H1 (cell line): ENCODE measurements at regions not wholly inside any gene's neighbourhood (a gene's known extent, or its start where the extent isn't known, plus 50 kb on each side); places are given as distances from the start of the nearest gene placed in this dataset.

ENCODE experiments used
- CTCF ChIA-PET: fragments of 300-600 bp; sonication (Branson Sonifier 250); formaldehyde crosslinking; loops from one replicate; lab custom pipeline; 2021; ENCODE audit not compliant: partially characterized antibody; lab: Charles Lee
- POLR2A ChIA-PET: fragments of 300-600 bp; sonication (Branson Sonifier 250); formaldehyde crosslinking; loops from one replicate; lab custom pipeline; 2021; ENCODE audit warnings: inconsistent platforms; ENCODE audit not compliant: partially characterized antibody; lab: Charles Lee
- DNase-seq, 2 experiments: peaks; one replicate each; pipeline versions ENCODE4 v3.0.0 to v3.0.0-alpha.2; 2010 to 2022; ENCODE audit warnings: low spot score in 2 of 2, low read depth in 1 of 2, mixed read lengths in 1 of 2
- FAIRE-seq: peaks from 2 replicates; lab custom pipeline; 2011; peaks lifted over from hg19 to GRCh38; lab: Jason Lieb, UNC
- H2AFZ ChIP-seq: 2 replicates; pipeline ENCODE4 v1.8.1; 2012; ENCODE audit warnings: low read length, inconsistent platforms
- H2AK5ac ChIP-seq: 2 replicates; pipeline ENCODE4 v1.6.1; 2013; ENCODE audit warnings: low read depth, low read length
- H2BK120ac ChIP-seq: replicated peaks from 2 replicates; pipeline ENCODE3; 2013; ENCODE audit warnings: low read depth, low read length, inconsistent platforms
- H2BK12ac ChIP-seq: 2 replicates; pipeline ENCODE4 v1.6.1; 2013; ENCODE audit warnings: low read depth, low read length
- H2BK15ac ChIP-seq: 2 replicates; pipeline ENCODE4 v1.6.1; 2013; ENCODE audit warnings: low read length
- H2BK20ac ChIP-seq: 2 replicates; pipeline ENCODE4 v1.6.1; 2013; ENCODE audit warnings: low read length
- H2BK5ac ChIP-seq: 2 replicates; pipeline ENCODE4 v1.6.1; 2013; ENCODE audit warnings: low read depth, low read length
- H3K14ac ChIP-seq: 2 replicates; pipeline ENCODE4 v1.6.1; 2013; ENCODE audit warnings: inconsistent platforms; ENCODE audit not compliant: insufficient read length
- H3K18ac ChIP-seq: 2 replicates; pipeline ENCODE4 v1.6.1; 2013; ENCODE audit warnings: low read length; ENCODE audit errors: extremely low read depth
- H3K23ac ChIP-seq: 2 replicates; pipeline ENCODE4 v1.6.1; 2013; ENCODE audit warnings: inconsistent platforms; ENCODE audit not compliant: insufficient read length
- H3K23me2 ChIP-seq: 2 replicates; pipeline ENCODE4 v1.6.1; 2013; ENCODE audit warnings: low read depth, low read length
- H3K27ac ChIP-seq: 2 replicates; pipeline ENCODE4 v1.6.1; 2011; ENCODE audit warnings: low read depth, low read length, inconsistent platforms
- H3K27me3 ChIP-seq, 4 experiments: replicated peaks in 1 of 4; 1 replicate in 1 of 4; 2 replicates in 3 of 4; pipeline versions ENCODE4 v1.6.1 to v1.8.1; 2011 to 2013; ENCODE audit warnings: low read length in 3 of 4, mild to moderate bottlenecking in 3 of 4, inconsistent platforms in 2 of 4, mixed read lengths in 2 of 4, moderate library complexity in 1 of 4; ENCODE audit not compliant: control insufficient read depth in 3 of 4, insufficient read depth in 3 of 4; ENCODE audit errors: extremely low read depth in 1 of 4
- H3K36me3 ChIP-seq, 4 experiments: 2 replicates each; pipeline versions ENCODE4 v1.6.1 to v1.8.1; 2011 to 2013; ENCODE audit warnings: mild to moderate bottlenecking in 4 of 4, low read length in 3 of 4, moderate library complexity in 2 of 4, control low read depth in 1 of 4, inconsistent platforms in 1 of 4; ENCODE audit not compliant: insufficient read depth in 4 of 4, control insufficient read depth in 2 of 4
- H3K4ac ChIP-seq: replicated peaks from 2 replicates; pipeline ENCODE3; 2013; ENCODE audit warnings: low read length, low read depth, mixed read lengths, inconsistent platforms; ENCODE audit not compliant: insufficient read length
- H3K4me1 ChIP-seq, 4 experiments: replicated peaks in 1 of 4; 1 replicate in 1 of 4; 2 replicates in 3 of 4; pipeline versions ENCODE4 v1.6.1 to v1.8.1; 2011 to 2013; ENCODE audit warnings: low read length in 3 of 4, inconsistent platforms in 2 of 4, mixed read lengths in 1 of 4; ENCODE audit not compliant: insufficient read depth in 4 of 4, control insufficient read depth in 3 of 4
- H3K4me2 ChIP-seq, 2 experiments: 2 replicates each; pipeline versions ENCODE4 v1.6.1 to v1.8.1; 2011 to 2013; ENCODE audit warnings: low read depth in 2 of 2, low read length in 2 of 2, control low read depth in 1 of 2, inconsistent platforms in 1 of 2, mild to moderate bottlenecking in 1 of 2; ENCODE audit not compliant: insufficient read depth in 1 of 2
- H3K4me3 ChIP-seq, 4 experiments: fragments of 200-600, 300-600 bp in 1 of 4; sonication (generic), shearing (Covaris generic), sonication (Bioruptor Twin) in 1 of 4; 2 replicates each; pipeline versions ENCODE4 v1.5.1 to v1.8.1; 2011 to 2016; ENCODE audit warnings: low read length in 4 of 4, low read depth in 3 of 4, control low read depth in 2 of 4, inconsistent platforms in 2 of 4, mild to moderate bottlenecking in 2 of 4, mixed read lengths in 1 of 4, moderate library complexity in 1 of 4; ENCODE audit not compliant: insufficient read depth in 2 of 4; ENCODE audit errors: extremely low read depth in 1 of 4
- H3K56ac ChIP-seq: replicated peaks from 2 replicates; pipeline ENCODE3; 2013; ENCODE audit warnings: low read depth, mild to moderate bottlenecking, mixed read lengths, low read length, inconsistent platforms; ENCODE audit not compliant: insufficient read length
- H3K79me1 ChIP-seq: 2 replicates; pipeline ENCODE4 v1.6.1; 2013; ENCODE audit warnings: low read depth, low read length, control low read depth
- H3K79me2 ChIP-seq, 2 experiments: 2 replicates each; pipeline versions ENCODE4 v1.6.1 to v1.8.1; 2012 to 2013; ENCODE audit warnings: low read length in 2 of 2, mild to moderate bottlenecking in 2 of 2, inconsistent platforms in 1 of 2; ENCODE audit not compliant: insufficient read depth in 2 of 2, control insufficient read depth in 1 of 2
- H3K9ac ChIP-seq, 4 experiments: replicated peaks in 1 of 4; 1 replicate in 1 of 4; 2 replicates in 3 of 4; pipeline versions ENCODE4 v1.6.1 to v1.8.1; 2011 to 2013; ENCODE audit warnings: low read depth in 3 of 4, low read length in 3 of 4, control low read depth in 2 of 4, mild to moderate bottlenecking in 2 of 4, moderate library complexity in 2 of 4, inconsistent platforms in 1 of 4; ENCODE audit errors: extremely low read depth in 1 of 4
- H3K9me3 ChIP-seq, 2 experiments: 2 replicates each; pipeline versions ENCODE4 v1.6.1 to v1.8.1; 2012 to 2013; ENCODE audit warnings: mild to moderate bottlenecking in 2 of 2, moderate library complexity in 2 of 2, control low read depth in 1 of 2, inconsistent platforms in 1 of 2, low read depth in 1 of 2, low read length in 1 of 2, mixed read lengths in 1 of 2; ENCODE audit not compliant: insufficient read depth in 2 of 2
- H4K20me1 ChIP-seq, 2 experiments: replicated peaks in 1 of 2; 2 replicates each; pipeline versions ENCODE3 to v1.8.1; 2011 to 2013; ENCODE audit warnings: inconsistent platforms in 2 of 2, low read length in 2 of 2, mild to moderate bottlenecking in 1 of 2; ENCODE audit not compliant: insufficient read depth in 2 of 2, control insufficient read depth in 1 of 2
- H4K5ac ChIP-seq: 2 replicates; pipeline ENCODE4 v1.6.1; 2013; ENCODE audit warnings: low read length, low read depth, mixed read lengths, inconsistent platforms; ENCODE audit not compliant: insufficient read length
- H4K8ac ChIP-seq: 2 replicates; pipeline ENCODE4 v1.8.0; 2013; ENCODE audit warnings: mild to moderate bottlenecking, moderate library complexity, low read length, inconsistent platforms; ENCODE audit not compliant: insufficient read depth; ENCODE audit errors: extremely low read depth
- H4K91ac ChIP-seq: replicated peaks from 2 replicates; pipeline ENCODE3; 2013; ENCODE audit warnings: low read length, mixed read lengths, inconsistent platforms; ENCODE audit not compliant: insufficient read length
- SP2 ChIP-seq: IDR thresholded peaks from 2 replicates; pipeline ENCODE4 v1.6.1; 2012; ENCODE audit warnings: mild to moderate bottlenecking, low read length, inconsistent platforms
- TEAD4 ChIP-seq: IDR thresholded peaks from 2 replicates; pipeline ENCODE4 v1.6.1; 2012; ENCODE audit warnings: low read depth, low read length, inconsistent platforms, mixed read lengths
- WGBS, 2 experiments: shearing (Covaris generic) in 1 of 2; methylation state at CpG; one replicate each; pipeline versions ENCODE4 v1.1.6 to v1.1.7; 2013 to 2015; ENCODE audit warnings: low lambda C conversion rate in 2 of 2, mixed read lengths in 2 of 2, inconsistent platforms in 1 of 2, low coverage in 1 of 2, missing lambda C conversion rate in 1 of 2; ENCODE audit not compliant: insufficient replicate concordance in 2 of 2, insufficient coverage in 1 of 2, insufficient read length in 1 of 2; ENCODE audit errors: extremely low coverage in 1 of 2, missing lambda C conversion rate in 1 of 2; 5-methylcytosine and 5-hydroxymethylcytosine counted together

GRCh38 chr16:48912360-48912759 lies 302.4 kb upstream of the N4BP1 start:
- Histone ChIP-seq H3K4me2 (no peak overlapping the region), H2AK5ac (no peak overlapping the region), H3K56ac (no peak overlapping the region), H3K36me3 (no peaks in the 10 kb centered on the region), H3K23ac (no peak overlapping the region), H2BK20ac (no peak overlapping the region), H4K20me1 (no peaks in the 10 kb centered on the region), H3K4ac (no peak overlapping the region), H3K79me1 (no peaks in the 10 kb centered on the region), H4K5ac (no peak overlapping the region), H2AFZ (no peak overlapping the region), H3K27me3 (no peaks in the 10 kb centered on the region), H2BK12ac (no peak overlapping the region), H2BK15ac (no peak overlapping the region), H4K8ac (peak overlapping the region; percentile 18; the same call in 1 of the 2 replicates), H3K9me3 (no peaks in the 10 kb centered on the region), H2BK120ac (no peak overlapping the region), H3K4me3 (no peak overlapping the region), H3K79me2 (no peaks in the 10 kb centered on the region), H4K91ac (no peak overlapping the region), H3K18ac (no peak overlapping the region), H3K27ac (no peak overlapping the region), H2BK5ac (no peak overlapping the region), H3K9ac (no peak overlapping the region), H3K23me2 (no peaks in the 10 kb centered on the region), H3K14ac (no peak overlapping the region), H3K4me1 (peaks cover 0 to 4% (median under 1%) of the 10 kb centered on the region in 4 experiments; a peak in 1 of 7 replicates)
- CTCF ChIA-PET, result interaction anchor here (1.0 to 3.0 kb wide), 12 partner anchors 9 to 437 kb away, joined by 3 to 16 read pairs (median 3); no protein-coding TSS in a partner anchor
- POLR2A ChIA-PET, result no interaction called here
- TF ChIP-seq SP2, result no peak
- 0 out of 2 replicates have a peak, but pooled peaks have one; percentile 41 for TF ChIP-seq TEAD4
- DNase-seq, result no peak
- 72% methylated on average over 3 of the region's 3 CpGs; no CpG with 5 or more reads in 1 of the 2 experiments for WGBS, 2 experiments
- no peak for FAIRE-seq
